Hippocampal formation (tissue), 2 donors: ENCODE measurements at regions not wholly inside any gene's neighbourhood (a gene's known extent, or its start where the extent isn't known, plus 50 kb on each side); places are given as distances from the start of the nearest gene placed in this dataset.
"Not testable (repeated sequence)": the region's sequence is repeated elsewhere in the genome, so short reads cannot be mapped to it uniquely, and the experiment has no call there.

Experiments used
- DNase-seq, 2 donors: peaks; one replicate each; lab custom pipeline; 2025; lab: John Stamatoyannopoulos, UW

- DNase-seq = no peak
Measured at GRCh38 chr6:90372450-90372849, 75.8 kb upstream of the BACH2 start.

DNA sequence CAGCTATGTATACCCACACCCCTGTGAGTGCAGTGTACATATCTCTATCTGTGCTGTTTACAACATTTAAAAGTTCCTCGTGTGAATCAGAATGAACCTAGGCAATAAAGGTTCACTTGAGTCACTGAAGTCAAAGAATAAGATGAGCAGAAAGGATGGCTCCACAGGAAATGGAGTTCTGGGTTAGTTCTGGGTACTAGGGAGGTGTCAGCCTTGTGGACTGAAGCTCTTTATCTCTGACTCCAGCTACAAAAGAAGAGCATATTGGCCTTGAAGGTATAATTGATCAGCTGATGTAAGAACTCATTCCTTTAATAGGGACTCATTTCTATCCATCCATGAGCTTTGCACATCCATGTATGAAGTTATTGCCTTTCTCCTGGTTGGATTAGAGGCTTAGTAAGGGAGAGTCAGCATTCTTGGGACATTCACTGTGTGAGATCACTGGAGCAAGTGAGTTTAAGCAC, 73.9 kb upstream of the BACH2 start:
- no peak for DNase-seq

DNA sequence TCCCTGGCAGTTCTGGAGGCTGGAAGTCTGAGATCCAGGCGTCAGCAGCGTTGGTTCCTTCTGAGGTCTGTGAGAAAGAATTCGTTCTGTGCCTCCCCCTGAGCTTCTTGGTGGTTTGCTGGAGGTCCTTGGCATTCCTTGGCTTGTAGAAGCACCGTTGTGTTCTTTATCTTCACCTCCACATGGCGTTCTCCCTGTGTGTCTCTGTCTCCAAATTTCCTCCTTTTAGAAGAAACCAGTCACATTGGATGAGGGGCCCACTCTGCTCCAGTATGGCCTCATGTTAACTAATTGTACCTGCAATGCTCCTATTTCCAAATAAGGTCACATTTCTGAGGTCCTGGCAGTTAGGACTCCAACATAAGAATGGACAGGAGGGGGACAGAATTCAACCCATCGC, 73.0 kb upstream of the BACH2 start:
- DNase-seq = no peak

DNA sequence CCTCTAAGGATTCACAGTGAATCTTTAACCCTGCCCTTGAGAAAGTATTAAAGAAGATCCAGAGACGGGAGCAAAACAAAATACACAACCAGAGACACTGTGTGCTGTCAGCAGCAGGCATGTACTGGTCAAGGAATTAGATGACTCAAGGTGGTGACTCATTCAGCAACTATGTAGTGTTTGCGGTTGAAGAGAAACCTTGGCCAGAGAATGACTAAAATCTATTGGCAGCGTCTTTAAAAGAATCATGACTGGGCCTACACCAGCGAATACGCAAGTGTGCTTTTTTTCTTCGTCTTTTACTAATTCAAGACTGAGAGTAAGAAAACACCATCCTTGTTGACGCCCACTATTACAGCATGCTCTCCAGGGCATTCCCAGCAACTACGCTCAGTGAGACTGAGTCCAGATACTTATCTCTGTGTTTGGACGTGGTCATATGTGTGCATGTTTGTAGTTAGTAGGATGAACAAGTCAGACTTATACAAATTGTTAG, 72.4 kb upstream of the BACH2 start:
- no peak for DNase-seq

DNA sequence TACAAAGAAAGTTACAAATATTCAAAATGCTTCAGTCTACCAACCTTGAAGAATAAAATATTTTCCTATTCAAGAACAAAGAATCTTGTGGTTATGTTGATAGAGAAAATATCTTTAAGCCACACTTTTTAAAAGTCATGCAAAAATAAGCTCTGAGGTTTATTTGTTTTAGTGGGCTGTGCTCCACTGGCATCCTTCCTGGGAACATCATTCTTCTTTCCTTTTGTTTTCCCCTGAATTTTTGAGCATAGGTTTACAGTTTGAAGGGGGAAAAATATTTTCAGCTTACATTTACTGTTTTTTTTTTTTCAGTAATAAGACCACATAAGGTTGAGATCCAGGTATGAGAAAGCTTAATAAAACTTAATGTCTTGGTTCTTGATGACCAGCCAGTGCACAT, 72.0 kb upstream of the BACH2 start:
- DNase-seq = no peak

DNA sequence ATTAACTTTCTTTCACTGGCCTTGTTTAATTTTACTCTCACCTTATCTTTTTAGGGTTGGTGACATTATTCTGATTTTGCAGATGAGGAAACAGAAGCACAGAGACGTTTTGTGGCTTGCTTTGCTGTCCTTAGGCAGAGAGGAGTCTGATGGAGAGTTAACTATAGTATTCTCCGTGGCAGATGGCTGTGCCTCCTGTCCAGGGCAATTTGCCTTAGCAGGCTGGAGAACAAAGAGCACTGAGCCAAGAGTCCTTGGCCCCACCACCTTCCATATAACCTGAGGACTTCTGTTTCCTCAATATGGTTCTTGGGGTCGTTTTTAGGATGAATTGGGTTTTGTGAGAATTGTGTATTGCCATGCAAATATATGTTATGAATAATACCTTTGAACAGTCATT, 71.4 kb upstream of the BACH2 start:
- no peak for DNase-seq

DNA sequence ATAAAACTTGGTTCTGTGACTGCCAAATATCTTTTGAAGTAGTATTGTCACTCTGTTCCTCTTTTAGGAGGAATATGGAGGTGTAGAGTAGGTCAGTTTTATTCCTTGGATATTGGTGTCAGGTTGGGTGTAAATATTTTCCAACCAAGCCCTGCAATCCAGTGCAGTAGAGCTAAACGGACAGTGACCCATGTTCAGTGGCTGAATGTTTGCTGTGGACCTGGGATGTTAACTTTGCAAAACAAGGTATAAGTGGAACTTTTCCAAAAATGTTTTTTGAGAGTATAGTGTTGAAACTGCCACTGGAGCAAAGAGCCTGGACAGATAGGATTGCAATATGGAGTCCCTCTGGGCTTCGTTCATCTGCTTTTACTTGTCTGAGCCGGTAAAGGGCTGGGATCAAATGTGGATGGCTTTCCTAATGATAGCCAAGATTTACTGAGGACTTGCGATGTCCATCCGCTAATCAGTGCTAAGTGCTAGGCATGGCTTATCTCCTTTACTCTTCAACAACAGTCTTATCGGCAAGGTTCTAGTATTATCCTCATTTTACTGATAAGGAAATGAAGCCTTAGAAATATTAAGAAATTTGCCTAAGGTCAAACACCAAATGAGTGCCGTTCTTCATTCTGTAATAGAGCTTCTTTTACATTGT, 69.0 kb upstream of the BACH2 start:
- no peak for DNase-seq

- no peak for DNase-seq
Measured at GRCh38 chr6:90365002-90365401, 68.4 kb upstream of the BACH2 start.

- no peak for DNase-seq
Measured at GRCh38 chr6:90364286-90364685, 67.6 kb upstream of the BACH2 start.

GRCh38 chr6:90362318-90362717, 65.7 kb upstream of the BACH2 start:
- no peak for DNase-seq

DNA sequence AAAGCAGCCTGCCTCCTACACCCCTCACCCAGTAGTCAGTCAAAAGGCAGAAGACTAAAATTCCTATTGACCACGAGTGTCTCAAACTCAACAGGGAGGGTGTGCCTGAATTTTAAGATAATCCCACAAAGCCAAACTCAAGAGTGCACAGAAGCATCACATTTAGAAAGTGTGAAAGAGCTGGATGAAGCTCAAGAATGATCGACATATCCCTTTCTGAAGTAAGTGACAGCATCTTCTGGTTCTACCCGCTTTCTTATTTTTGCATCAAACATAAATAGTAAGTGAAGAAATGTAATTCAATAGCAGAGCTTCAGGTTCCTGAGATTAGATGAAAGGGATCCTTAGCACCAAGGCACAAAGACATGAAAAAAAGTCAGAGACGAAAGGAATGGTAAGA, 64.5 kb upstream of the BACH2 start:
- no peak for DNase-seq

DNA sequence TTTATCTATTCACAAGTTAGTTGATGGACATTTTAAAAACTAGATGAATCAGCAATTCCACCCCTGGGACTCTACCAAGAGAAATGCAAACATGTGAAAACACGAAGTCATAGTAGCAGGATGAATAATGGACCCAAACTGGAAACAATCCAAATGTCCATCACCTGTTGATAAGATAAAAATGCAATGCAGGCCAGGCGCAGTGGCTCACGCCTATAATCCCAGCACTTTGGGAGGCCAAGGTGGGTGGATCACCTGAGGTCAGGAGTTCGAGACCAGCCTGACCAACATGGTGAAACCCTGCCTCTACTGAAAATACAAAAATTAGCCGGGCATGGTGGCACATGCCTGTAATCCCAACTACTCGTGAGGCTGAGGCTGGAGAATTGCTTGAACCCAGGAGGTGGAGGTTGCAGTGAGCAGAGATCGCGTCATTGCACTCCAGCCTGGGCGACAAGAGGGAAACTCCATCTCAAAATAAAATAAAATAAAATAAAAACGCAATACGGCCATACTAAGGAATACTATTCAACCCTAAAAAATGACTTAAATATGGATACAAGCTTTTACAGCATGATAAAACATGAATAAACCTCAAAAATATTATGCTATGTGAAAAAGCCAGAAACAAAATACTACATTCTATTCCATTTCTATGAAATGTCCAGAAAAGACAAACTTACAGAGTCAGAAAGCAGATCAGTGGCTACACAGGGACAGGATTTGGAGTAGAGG, 61.6 kb upstream of the BACH2 start:
- DNase-seq = not testable (repeated sequence)

GRCh38 chr6:90356012-90356421, 59.4 kb upstream of the BACH2 start:
- no peak for DNase-seq

DNA sequence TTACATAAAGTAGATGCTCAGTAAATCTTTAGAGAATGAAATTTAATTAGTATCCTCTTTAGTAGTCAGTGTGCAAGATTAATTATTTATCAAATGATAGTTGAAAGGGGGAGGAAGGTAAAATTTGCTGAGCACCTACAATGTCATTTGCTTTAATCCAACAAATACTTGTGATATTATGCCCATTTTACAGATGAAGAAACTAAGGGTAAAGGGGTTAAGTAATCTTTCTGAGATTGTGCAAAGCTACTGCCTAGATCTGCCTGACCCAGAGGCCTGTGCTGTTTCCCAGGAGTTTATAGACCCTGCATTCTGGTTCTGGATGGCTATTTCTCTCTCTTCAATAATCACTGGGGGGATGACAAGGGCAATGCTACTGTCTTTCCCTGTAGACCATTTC, 58.3 kb upstream of the BACH2 start:
- no peak for DNase-seq

DNA sequence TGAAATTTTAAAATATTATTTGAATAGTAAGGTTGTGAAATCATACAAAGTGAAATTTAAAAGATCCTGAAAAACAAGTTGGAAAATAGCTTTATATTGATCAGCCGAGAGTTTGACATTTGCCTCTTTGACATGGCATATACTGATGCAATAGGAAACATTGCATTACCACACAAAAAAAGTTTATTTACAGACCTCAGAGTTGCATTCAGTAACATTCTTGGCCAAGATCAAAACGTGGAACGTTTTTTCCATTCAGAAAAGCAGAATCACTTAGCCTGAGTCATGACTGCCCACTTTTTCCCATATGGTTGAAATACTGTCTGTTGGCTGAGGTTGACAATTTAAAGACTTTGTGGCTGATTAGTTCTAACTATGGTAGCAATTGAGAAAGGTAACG, 55.1 kb upstream of the BACH2 start:
- no peak for DNase-seq

- DNase-seq = peak in 1 of 2 donors; percentile 4
Measured at GRCh38 chr6:90350689-90351554, 54.3 kb upstream of the BACH2 start.

DNA sequence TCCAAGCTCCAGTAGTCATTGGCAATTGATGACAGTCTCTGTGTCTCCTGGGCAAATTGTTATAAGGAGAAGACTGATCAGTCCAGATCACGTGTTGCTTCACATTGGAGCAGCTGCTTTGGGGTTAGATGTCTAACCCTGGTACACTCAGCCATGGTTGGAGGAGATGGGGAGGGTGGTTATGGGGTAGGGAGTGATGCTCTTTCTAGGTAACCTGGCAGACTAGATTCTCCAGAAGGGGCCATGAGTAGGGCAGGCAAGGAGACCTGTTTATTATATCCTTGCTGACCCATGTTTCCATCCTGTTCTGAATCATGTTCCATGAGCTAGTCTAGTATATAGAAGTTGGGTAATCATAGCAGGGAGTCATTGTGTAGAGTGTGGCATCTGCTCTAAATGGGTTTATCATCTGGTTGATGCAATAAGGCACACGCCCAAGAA, 50.8 kb upstream of the BACH2 start:
- DNase-seq = no peak

DNA sequence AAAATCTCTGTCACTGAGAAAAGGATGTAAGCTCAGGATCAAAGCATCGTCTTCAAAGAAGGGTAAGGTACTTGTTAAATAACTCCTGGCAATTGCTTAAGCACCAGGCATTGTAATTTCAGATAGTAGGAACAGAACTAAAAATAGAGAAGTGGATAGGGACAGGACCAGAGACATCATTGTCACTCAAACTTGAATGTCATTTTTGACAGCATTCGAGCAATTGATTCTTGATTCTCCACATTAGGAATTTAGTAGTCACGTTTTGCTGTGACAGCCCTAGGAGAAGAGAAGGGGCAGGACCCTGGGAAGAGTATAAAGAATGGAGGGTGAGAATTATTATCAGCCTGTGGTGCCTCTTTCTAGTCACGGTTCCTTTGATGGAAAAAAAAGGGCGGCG, 50.1 kb upstream of the BACH2 start:
- DNase-seq = no peak
